Subcutaneous abdominal adipose tissue (tissue), 5 donors: ENCODE measurements at regions not wholly inside any gene's neighbourhood (a gene's known extent, or its start where the extent isn't known, plus 50 kb on each side); places are given as distances from the start of the nearest gene placed in this dataset.

Experiments used
- H3K27ac ChIP-seq: one replicate; pipeline ENCODE4 v1.7.0; 2013; ENCODE audit warnings: low read depth, mild to moderate bottlenecking, inconsistent platforms, low read length, moderate library complexity
- H3K27me3 ChIP-seq, 5 donors: one replicate each; pipeline ENCODE4 v1.7.0; 2013; ENCODE audit warnings: low read length in 5 of 5, inconsistent platforms in 1 of 5; ENCODE audit not compliant: control insufficient read depth in 5 of 5, insufficient read depth in 4 of 5
- H3K36me3 ChIP-seq, 5 donors: one replicate each; pipeline ENCODE4 v1.7.0; 2013; ENCODE audit warnings: low read length in 5 of 5; ENCODE audit not compliant: control insufficient read depth in 5 of 5, insufficient read depth in 5 of 5
- H3K4me1 ChIP-seq, 5 donors: one replicate each; pipeline ENCODE4 v1.7.0; 2013; ENCODE audit warnings: low read length in 5 of 5, mild to moderate bottlenecking in 3 of 5, moderate library complexity in 1 of 5; ENCODE audit not compliant: control insufficient read depth in 5 of 5, insufficient read depth in 5 of 5
- H3K4me3 ChIP-seq, 5 donors: one replicate each; pipeline ENCODE4 v1.7.0; 2013; ENCODE audit warnings: low read length in 5 of 5, low read depth in 1 of 5
- H3K9ac ChIP-seq, 5 donors: one replicate each; pipeline ENCODE4 v1.7.0; 2013; ENCODE audit warnings: low read length in 5 of 5, mild to moderate bottlenecking in 4 of 5, moderate library complexity in 3 of 5
- H3K9me3 ChIP-seq, 5 donors: one replicate each; pipeline ENCODE4 v1.7.0; 2013; ENCODE audit warnings: low read length in 5 of 5; ENCODE audit not compliant: control insufficient read depth in 5 of 5
- donor health status: healthy.
- donor health status: healthy.
- donor health status: healthy.
- donor health status: healthy.
- donor health status: healthy.

DNA sequence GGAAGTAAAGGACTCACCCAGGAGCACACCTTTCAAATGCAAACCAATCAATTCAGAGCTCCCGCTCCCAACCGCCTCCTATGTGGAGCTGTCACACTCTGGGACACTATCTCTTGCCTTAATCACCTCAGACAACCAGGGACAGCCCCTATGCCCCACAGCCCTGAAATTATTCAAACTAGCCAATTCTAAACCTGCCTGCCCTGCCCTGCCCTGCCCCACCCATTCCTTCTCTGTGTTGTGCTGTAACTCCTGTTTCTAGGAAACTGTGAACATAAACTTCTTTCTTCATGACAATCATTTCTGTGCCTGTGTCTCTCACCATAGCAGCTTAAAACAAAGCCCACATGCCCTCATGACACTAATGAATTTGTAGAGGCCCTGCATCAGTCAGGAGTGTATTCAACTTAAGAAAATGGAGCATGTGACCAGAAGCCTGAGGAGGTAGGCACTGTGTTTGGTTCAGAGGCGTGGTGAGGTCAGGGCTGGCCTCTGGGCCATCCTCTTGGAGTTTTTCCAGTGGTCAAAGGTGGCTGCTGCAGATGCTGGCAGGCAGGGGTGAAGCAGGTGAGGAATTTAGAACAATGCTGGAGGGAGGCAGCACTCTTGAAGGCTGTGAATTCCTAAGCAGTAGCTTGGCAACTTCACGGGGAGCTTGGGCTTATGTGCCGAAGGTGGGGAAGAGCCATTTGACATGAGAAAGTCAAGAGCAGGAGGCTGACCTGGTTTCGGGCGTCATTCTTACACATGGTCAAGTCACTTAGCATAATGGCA lies 74.5 kb downstream of the RHOU start:
- H3K27ac ChIP-seq = no peak overlapping the region

DNA sequence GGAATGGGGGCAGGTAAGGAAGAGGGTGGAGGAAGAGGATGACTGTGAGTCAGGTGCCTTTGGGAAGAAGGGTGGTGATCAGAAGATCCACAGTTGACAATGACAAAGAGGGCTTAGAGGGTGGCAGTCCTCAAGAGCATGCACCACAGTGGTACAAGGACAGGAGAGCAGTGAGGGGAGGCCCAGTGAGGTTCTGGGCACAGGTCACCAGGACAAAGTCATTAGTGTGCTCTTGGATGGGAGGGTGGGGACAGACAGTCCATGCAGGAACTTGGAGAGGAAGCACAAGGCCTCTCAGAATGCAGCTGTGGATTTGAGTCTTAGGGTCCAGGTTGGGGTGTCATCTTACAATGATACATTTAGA lies 75.1 kb downstream of the RHOU start:
- Histone ChIP-seq H3K4me3 (no peak overlapping the region), H3K9me3 (no peaks in the 10 kb centered on the region), H3K27me3 (no peaks in the 10 kb centered on the region), H3K36me3 (no peaks in the 10 kb centered on the region), H3K27ac (no peak overlapping the region), H3K9ac (no peak overlapping the region), H3K4me1 (peaks cover 0 to 16% (median 0%) of the 10 kb centered on the region in 5 donors)

More for the DNA sequence above, 74.5 kb downstream of the RHOU start:
- Histone ChIP-seq H3K27me3 (no peaks in the 10 kb centered on the region), H3K36me3 (no peaks in the 10 kb centered on the region), H3K4me1 (peaks cover 0 to 18% (median 0%) of the 10 kb centered on the region in 5 donors), H3K9ac (no peak overlapping the region), H3K9me3 (no peaks in the 10 kb centered on the region), H3K4me3 (no peak overlapping the region)

DNA sequence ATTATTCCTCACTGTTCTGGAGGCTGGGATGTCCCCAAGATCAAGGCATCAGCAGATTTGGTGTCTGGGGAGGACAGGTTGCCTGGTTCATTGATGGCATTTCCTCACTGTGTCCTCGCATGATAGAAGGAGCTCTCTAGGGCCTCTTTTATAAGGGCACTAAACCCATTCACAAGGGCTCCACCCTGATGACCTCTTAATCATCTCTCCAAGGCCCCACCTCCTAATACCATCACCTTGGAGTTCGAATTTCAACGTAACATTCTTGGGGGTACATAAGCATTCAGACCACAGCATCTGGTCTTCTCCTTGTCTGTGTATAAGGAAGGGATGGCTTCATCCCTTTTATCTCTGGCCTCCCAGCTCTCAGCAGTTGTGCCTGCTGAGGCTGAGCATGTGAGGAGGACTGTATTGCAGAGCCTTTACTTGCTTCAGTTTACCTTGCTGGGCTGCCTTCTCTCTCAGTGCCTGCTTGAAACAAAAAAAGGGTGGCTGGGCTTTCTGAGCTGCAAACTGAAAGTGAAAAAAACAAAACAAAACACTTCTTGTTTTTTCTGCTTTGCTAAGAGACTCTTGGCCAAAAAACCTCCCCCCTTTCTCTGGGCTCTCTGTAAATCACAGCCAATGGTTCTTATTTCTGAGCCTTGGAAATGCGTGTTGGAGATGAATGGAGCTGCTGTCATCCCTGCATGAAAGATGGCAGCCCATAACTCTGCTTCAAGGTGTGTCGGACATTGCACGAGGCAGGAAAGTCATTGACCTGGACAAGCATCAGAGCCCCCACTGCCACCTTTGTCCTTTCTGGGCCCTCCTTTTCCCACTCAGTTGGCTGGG lies 75.8 kb downstream of the RHOU start:
- no peak overlapping the region for H3K27ac ChIP-seq
- no peaks in the 10 kb centered on the region for H3K27me3 ChIP-seq
- H3K9ac ChIP-seq = no peak overlapping the region
- H3K36me3 ChIP-seq = no peaks in the 10 kb centered on the region
- H3K4me1 ChIP-seq = peaks cover 0 to 16% (median 0%) of the 10 kb centered on the region in 5 donors
- no peaks in the 10 kb centered on the region for H3K9me3 ChIP-seq
- H3K4me3 ChIP-seq = no peak overlapping the region

DNA sequence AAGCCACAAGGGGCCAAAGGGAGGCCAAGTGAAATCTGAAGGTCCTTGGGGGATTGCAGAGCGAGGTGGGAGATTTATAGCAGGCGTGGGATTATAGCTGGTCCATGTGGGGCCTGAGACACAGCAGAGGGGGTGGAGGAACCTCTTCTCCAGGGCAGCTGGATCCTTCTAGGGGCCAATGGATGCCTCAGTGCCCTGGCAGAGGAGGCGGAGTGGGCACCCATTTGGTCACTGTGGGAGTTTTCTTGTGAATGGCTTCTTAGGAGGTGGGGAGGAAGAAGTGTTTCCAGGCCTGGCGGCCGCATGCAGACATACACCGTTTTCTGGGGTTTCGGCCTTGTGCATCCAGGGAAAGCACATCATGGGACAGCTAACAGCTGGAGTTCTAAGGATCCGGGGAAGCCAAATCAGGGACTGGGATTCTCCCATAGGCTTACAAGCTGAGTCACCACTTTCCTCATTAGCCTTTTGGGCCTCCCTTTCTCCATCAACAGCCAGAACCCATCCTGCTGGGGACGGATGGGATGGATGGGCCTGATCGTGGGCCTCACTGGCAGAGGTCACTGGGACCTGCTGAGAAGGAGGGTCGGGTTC lies 76.5 kb downstream of the RHOU start:
- Histone ChIP-seq H3K4me3 (no peak overlapping the region), H3K9ac (no peak overlapping the region), H3K27me3 (no peaks in the 10 kb centered on the region), H3K9me3 (no peaks in the 10 kb centered on the region), H3K4me1 (peaks cover 0 to 16% (median 0%) of the 10 kb centered on the region in 5 donors), H3K36me3 (no peaks in the 10 kb centered on the region), H3K27ac (no peak overlapping the region)

DNA sequence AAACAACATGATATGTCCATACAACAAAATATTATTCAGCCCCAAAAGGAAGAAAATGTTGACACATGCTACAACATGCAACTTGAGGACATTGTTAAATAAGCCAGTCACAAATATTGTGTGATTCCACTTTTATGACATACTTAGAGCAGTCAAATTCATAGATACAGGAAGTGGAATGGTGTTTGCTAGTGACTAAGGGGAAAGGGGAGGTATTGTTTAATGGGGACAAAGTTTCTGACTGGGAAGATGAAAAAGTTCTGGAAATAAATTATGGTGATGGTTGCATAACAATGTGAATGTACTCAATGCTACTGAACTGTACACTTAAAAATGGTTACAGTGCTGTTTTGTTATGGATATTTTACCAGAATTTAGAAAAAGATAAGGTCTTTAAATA lies 77.7 kb downstream of the RHOU start:
- no peak overlapping the region for H3K9ac ChIP-seq

DNA sequence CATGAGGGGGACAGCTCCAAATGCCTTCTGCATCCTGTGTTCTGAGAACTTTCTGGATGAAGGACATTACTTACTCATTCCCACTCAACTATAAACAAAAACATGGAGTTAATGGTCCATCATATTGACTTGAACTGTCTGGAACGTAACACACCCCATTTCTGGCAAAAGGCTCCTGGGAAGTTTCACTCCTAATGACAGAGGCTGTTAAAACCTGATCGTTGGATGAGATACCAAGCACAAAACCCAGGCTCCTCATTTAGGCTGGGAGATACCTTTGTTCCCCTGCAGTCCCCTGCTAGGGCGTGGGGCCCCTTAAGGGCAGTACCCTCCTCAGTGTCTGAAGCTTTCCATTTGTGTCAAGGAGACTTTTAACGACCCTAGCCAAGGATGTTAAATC lies 78.9 kb downstream of the RHOU start:
- no peak overlapping the region for H3K27ac ChIP-seq
- no peak overlapping the region for H3K9ac ChIP-seq
- no peaks in the 10 kb centered on the region for H3K36me3 ChIP-seq
- no peaks in the 10 kb centered on the region for H3K27me3 ChIP-seq
- peaks cover 0 to 16% (median 0%) of the 10 kb centered on the region in 5 donors for H3K4me1 ChIP-seq
- no peaks in the 10 kb centered on the region for H3K9me3 ChIP-seq
- no peak overlapping the region for H3K4me3 ChIP-seq

More for the DNA sequence above, 77.7 kb downstream of the RHOU start:
- no peaks in the 10 kb centered on the region for H3K36me3 ChIP-seq
- H3K4me3 ChIP-seq = no peak overlapping the region
- H3K4me1 ChIP-seq = peaks cover 0 to 16% (median 0%) of the 10 kb centered on the region in 5 donors
- H3K27me3 ChIP-seq = no peaks in the 10 kb centered on the region
- H3K9me3 ChIP-seq = no peaks in the 10 kb centered on the region
- H3K27ac ChIP-seq = no peak overlapping the region

DNA sequence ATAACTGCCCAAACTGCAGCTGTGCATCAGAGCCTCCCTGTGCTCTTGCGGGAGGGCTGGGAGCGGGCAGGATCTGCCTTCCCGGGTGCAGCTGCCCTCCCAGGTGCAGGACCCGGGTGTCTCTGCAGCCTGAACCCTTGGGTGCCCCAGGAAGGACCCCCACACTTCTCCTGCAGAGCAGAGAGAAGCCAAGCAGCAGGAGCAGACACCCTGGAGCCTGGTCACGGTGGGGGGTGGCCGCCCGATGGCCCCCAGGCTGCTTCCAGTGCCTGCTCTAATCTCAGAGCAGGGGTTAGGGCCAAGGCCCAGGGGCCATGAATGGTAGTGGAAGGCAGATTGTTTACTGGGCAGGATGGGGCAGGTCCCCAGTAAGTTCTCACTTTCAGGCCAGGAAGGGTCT lies 83.0 kb downstream of the RHOU start:
- Histone ChIP-seq H3K4me1 (no peaks in the 10 kb centered on the region), H3K9ac (no peak overlapping the region), H3K36me3 (no peaks in the 10 kb centered on the region), H3K27ac (no peak overlapping the region), H3K9me3 (no peaks in the 10 kb centered on the region), H3K27me3 (no peaks in the 10 kb centered on the region), H3K4me3 (no peak overlapping the region)

DNA sequence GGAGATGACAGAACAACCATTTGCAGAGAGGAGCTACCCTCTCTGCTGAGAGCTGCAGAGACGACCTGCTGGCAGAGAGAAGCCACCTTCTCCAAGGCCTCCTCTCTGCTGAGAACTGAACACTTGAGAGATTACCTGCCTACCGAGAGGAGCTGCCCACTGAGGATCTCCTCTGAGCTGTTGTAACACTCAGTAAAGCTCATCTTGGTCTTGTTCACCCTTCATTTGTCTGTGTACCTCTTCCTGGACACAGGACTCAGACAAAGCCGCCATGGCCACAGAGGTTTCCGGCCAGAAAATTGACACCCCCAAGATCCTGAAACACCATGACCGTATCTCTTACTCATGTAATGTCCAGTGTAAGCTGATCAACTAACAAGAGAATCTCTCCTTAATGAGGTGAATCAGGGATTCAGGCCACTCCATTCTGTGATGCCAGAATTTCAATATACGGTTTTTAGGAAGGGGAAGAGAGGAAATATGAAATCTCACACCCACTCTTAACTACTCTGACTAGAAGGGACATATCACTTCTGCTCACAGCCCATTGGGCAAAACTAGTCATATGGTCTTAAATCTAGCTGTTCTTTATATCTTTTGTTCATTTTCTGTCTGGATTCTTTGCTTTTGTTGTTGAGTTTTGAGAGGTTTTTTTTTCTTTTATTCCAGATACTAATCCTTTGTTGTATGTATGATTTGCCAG lies 83.8 kb downstream of the RHOU start:
- H3K36me3 ChIP-seq = no peaks in the 10 kb centered on the region
- no peaks in the 10 kb centered on the region for H3K27me3 ChIP-seq
- no peaks in the 10 kb centered on the region for H3K9me3 ChIP-seq
- H3K4me1 ChIP-seq = no peaks in the 10 kb centered on the region
- H3K9ac ChIP-seq = no peak overlapping the region
- H3K27ac ChIP-seq = no peak overlapping the region
- no peak overlapping the region for H3K4me3 ChIP-seq

DNA sequence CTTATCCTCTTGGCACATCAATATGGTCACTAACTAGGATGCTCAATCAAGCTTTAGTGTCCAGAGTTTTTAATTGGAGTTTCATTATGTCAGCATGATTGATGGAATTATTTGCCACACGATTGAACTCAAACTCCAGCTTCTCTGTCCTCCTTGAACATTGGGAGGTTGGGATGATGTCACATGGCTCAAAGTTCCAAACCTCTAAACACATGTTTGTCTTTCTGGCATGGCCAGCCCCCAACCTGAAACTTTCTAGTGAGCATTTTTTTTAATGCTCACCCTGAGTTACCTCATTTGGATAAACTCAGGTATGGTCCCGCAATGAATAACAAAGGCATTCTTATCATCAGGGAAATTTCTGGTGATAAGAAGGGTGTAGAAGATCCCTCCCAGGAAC lies 86.0 kb downstream of the RHOU start:
- H3K27ac ChIP-seq = no peak overlapping the region
- peaks cover 0 to 5% (median 0%) of the 10 kb centered on the region in 5 donors for H3K4me1 ChIP-seq
- H3K36me3 ChIP-seq = no peaks in the 10 kb centered on the region
- H3K27me3 ChIP-seq = no peaks in the 10 kb centered on the region
- H3K9ac ChIP-seq = no peak overlapping the region
- H3K4me3 ChIP-seq = no peak overlapping the region
- H3K9me3 ChIP-seq = no peaks in the 10 kb centered on the region
